ENCODE measurements at regions not wholly inside any gene's neighbourhood (a gene's known extent, or its start where the extent isn't known, plus 50 kb on each side); places are given as distances from the start of the nearest gene placed in this dataset.
"Not testable (repeated sequence)": the region's sequence is repeated elsewhere in the genome, so short reads cannot be mapped to it uniquely, and the experiment has no call there.

DNA sequence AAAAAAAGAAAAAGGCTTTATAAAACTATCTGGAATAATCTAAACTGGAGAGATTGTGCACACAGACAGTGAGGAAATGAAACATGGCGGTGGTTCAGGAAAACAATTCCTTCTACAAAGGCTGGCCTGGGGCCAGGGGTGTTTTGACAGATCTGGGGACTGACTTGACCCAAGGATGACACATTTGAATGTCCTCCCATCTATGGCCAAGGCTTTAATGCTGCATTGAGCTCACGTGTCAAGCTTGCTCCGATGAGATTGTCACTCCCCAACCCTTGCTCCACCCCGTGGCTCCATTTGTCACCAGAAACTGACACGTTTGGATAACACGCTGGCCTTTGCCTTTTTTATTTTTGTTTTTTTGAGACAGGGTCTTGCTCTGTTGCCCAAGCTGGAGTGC, 156.1 kb downstream of the ZFP64 start:
- Mint-ChIP-seq H3K36me3 (ENCODE audit: low read depth) (no peaks in the 10 kb centered on the region), H3K27ac (no peak overlapping the region), H3K9me3 (no peaks in the 10 kb centered on the region), H3K4me3 (no peak overlapping the region), H3K27me3 (ENCODE audit: low read depth) (no peaks in the 10 kb centered on the region), H3K4me1 (peaks cover 30% of the 10 kb centered on the region)
- TF ChIP-seq CTCF (IDR thresholded peaks at IDR 0.05; ENCODE audit: unreplicated experiment in 3 of 3) = no peak

DNA sequence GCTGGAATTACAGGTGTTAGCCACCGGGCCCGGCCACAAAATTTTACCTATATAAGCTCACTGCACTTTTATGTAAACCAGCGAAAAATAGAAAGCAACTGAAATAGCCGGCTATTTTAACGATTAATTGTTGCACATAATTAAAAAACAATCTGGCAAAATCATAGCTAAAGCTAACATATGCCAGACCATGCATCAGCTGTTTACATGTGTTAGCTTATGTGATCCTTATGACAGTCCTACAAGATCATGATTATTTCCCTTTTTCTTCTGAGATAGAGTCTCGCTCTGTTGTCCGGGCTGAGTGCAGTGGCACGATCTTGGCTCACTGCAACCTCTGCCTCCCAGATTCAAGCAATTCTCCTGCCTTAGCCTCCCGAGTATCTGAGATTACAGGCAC, 157.0 kb downstream of the ZFP64 start:
- no peak for TF ChIP-seq CTCF (IDR thresholded peaks at IDR 0.05; ENCODE audit: unreplicated experiment in 3 of 3)
- no peaks in the 10 kb centered on the region for H3K27me3 Mint-ChIP-seq (ENCODE audit: low read depth)
- H3K4me1 Mint-ChIP-seq = peaks cover 23% of the 10 kb centered on the region
- no peaks in the 10 kb centered on the region for H3K36me3 Mint-ChIP-seq (ENCODE audit: low read depth)
- H3K4me3 Mint-ChIP-seq = no peak overlapping the region
- H3K27ac Mint-ChIP-seq = no peak overlapping the region
- H3K9me3 Mint-ChIP-seq = no peaks in the 10 kb centered on the region

DNA sequence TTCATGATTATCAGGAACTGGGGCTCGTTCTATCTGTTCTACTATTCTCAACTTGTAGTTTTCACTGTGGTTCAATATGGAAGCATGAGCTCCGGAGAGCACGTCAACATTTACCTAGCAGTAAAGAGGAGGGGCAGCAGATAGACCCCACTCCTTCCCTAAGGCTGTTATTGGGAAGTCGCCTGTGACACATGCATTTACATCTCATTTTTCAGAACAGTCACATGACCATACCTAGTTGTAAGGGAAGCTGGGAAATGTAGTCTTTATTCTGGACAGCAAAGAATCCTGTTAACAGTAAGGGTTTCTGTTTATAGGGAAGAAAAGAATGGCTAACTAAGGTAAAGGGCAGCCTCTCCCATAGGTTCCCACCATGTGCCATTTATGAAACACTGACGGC, 158.3 kb downstream of the ZFP64 start:
- no peak for TF ChIP-seq CTCF (IDR thresholded peaks at IDR 0.05; ENCODE audit: unreplicated experiment in 3 of 3)
- no peaks in the 10 kb centered on the region for H3K27me3 Mint-ChIP-seq (ENCODE audit: low read depth)
- H3K9me3 Mint-ChIP-seq = no peaks in the 10 kb centered on the region
- H3K4me3 Mint-ChIP-seq = no peak overlapping the region
- H3K4me1 Mint-ChIP-seq = peaks cover 16% of the 10 kb centered on the region
- H3K36me3 Mint-ChIP-seq (ENCODE audit: low read depth) = no peaks in the 10 kb centered on the region
- peak overlapping the region; percentile 7 to 79 (median 20) for H3K27ac Mint-ChIP-seq

DNA sequence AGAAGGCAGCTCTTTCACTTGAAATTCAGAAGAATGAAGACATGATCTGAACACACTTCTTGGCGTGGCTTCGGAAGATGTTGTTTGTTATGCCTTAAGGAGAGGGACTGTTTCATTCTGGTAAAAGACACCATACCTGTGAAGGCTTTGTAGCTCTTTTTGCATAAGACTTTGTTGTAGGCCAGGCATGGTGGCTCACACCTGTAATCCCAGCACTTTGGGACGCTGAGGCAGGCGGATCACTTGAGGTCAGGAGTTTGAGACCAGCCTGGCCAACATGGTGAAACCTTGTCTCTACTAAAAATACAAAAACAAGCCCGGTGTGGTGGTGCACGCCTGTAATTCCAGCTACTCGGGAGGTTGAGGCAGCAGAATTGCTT, 159.3 kb downstream of the ZFP64 start:
- H3K36me3 Mint-ChIP-seq (ENCODE audit: low read depth); H3K9me3 Mint-ChIP-seq; H3K4me3 Mint-ChIP-seq; H3K27me3 Mint-ChIP-seq (ENCODE audit: low read depth): not testable (repeated sequence)
- peak overlapping the region; percentile 85 to 94 (median 86) for H3K27ac Mint-ChIP-seq
- H3K4me1 Mint-ChIP-seq = peaks cover 16% of the 10 kb centered on the region

- H3K9me3 Mint-ChIP-seq = no peaks in the 10 kb centered on the region
- H3K36me3 Mint-ChIP-seq (ENCODE audit: low read depth) = no peaks in the 10 kb centered on the region
- H3K27me3 Mint-ChIP-seq (ENCODE audit: low read depth) = no peaks in the 10 kb centered on the region
- peak overlapping the region in 2 of 3 experiments; percentile 3 to 18 for H3K4me3 Mint-ChIP-seq
- peaks cover 16% of the 10 kb centered on the region for H3K4me1 Mint-ChIP-seq
- H3K27ac Mint-ChIP-seq = peak overlapping the region; percentile 85 to 94 (median 86)
- TF ChIP-seq CTCF (IDR thresholded peaks at IDR 0.05; ENCODE audit: unreplicated experiment in 3 of 3) = no peak
Observed at GRCh38 chr20:52031563-52032303, 159.8 kb downstream of the ZFP64 start.

DNA sequence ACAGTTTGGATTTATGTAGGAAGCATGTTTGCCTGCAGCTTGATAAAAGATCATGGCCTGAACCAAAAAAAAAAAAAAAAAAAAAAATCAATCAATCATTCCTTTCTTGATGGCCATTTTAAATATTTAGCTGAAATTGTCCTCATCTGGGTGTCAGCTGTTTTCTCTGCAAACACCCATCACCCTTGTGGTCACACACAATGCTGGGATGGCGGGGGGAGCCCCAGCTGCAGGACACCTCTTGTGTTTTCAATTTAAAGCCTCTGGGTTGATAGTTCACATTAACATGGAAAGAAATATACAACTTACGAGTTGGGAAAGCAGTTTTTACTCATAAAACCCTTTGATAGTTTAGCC, 160.4 kb downstream of the ZFP64 start:
- TF ChIP-seq CTCF (IDR thresholded peaks at IDR 0.05; ENCODE audit: unreplicated experiment in 3 of 3) = no peak
- no peaks in the 10 kb centered on the region for H3K27me3 Mint-ChIP-seq (ENCODE audit: low read depth)
- H3K9me3 Mint-ChIP-seq = no peaks in the 10 kb centered on the region
- no peak overlapping the region for H3K4me3 Mint-ChIP-seq
- peaks cover 16% of the 10 kb centered on the region for H3K4me1 Mint-ChIP-seq
- H3K27ac Mint-ChIP-seq = peak overlapping the region; percentile 85 to 94 (median 86)
- no peaks in the 10 kb centered on the region for H3K36me3 Mint-ChIP-seq (ENCODE audit: low read depth)

GRCh38 chr20:52029129-52029528, 162.4 kb downstream of the ZFP64 start:
- not testable (repeated sequence) for H3K9me3 Mint-ChIP-seq; H3K4me3 Mint-ChIP-seq; H3K27me3 Mint-ChIP-seq (ENCODE audit: low read depth); H3K36me3 Mint-ChIP-seq (ENCODE audit: low read depth); H3K27ac Mint-ChIP-seq
- peaks cover 16% of the 10 kb centered on the region for H3K4me1 Mint-ChIP-seq

All from nephron (organoid).